ENCODE measurements at regions not wholly inside any gene's neighbourhood (a gene's known extent, or its start where the extent isn't known, plus 50 kb on each side); places are given as distances from the start of the nearest gene placed in this dataset.

- no peak for TF ChIP-seq CTCF (IDR thresholded peaks at IDR 0.05; ENCODE audit: low read depth, low read length, poor library complexity, severe bottlenecking)
- TF ChIP-seq EZH2phosphoT487 (IDR thresholded peaks at IDR 0.05; ENCODE audit: borderline replicate concordance, low read length) = no peak
Observed at GRCh38 chr13:90414691-90415596, 932.5 kb upstream of the MIR17HG start.
